KMS-11 (cell line): ENCODE measurements at regions not wholly inside any gene's neighbourhood (a gene's known extent, or its start where the extent isn't known, plus 50 kb on each side); places are given as distances from the start of the nearest gene placed in this dataset.

Source experiments
- H2AFZ ChIP-seq: fragments of 200-600 bp; sonication (generic); 2 replicates; pipeline ENCODE4 v1.6.1; 2016; ENCODE audit warnings: antibody characterized with exemption, mixed run types, low read depth
- H3K27ac ChIP-seq: fragments of 200-600 bp; sonication (generic); 2 replicates; pipeline ENCODE4 v1.6.1; 2016; ENCODE audit warnings: mild to moderate bottlenecking, mixed run types
- H3K27me3 ChIP-seq: fragments of 200-600 bp; sonication (generic); 2 replicates; pipeline ENCODE4 v1.6.1; 2017; ENCODE audit warnings: mild to moderate bottlenecking, low read depth, mixed run types, moderate library complexity; ENCODE audit not compliant: insufficient read depth
- H3K36me3 ChIP-seq: fragments of 200-600 bp; sonication (generic); 2 replicates; pipeline ENCODE4 v1.6.1; 2017; ENCODE audit warnings: mild to moderate bottlenecking, mixed run types; ENCODE audit not compliant: insufficient read depth
- H3K4me1 ChIP-seq: fragments of 200-600 bp; sonication (generic); 2 replicates; pipeline ENCODE4 v1.6.1; 2016; ENCODE audit warnings: mild to moderate bottlenecking, low read depth, mixed run types; ENCODE audit not compliant: poor library complexity, severe bottlenecking
- H3K4me2 ChIP-seq: fragments of 200-600 bp; sonication (generic); 2 replicates; pipeline ENCODE4 v1.7.0; 2016; ENCODE audit warnings: mild to moderate bottlenecking, mixed run types
- H3K4me3 ChIP-seq: fragments of 200-600 bp; sonication (generic); IDR thresholded peaks from 2 replicates; pipeline ENCODE4 v1.6.1; 2017; ENCODE audit warnings: low read depth, low read length, mixed read lengths; ENCODE audit not compliant: insufficient read depth
- H3K79me2 ChIP-seq: fragments of 200-600 bp; sonication (generic); 2 replicates; pipeline ENCODE4 v1.6.1; 2016; ENCODE audit warnings: low read depth, mixed run types; ENCODE audit not compliant: insufficient read depth
- H3K9ac ChIP-seq: fragments of 200-600 bp; sonication (generic); 2 replicates; pipeline ENCODE4 v1.6.1; 2016; ENCODE audit warnings: mild to moderate bottlenecking, mixed run types
- H4K20me1 ChIP-seq: fragments of 200-600 bp; sonication (generic); 2 replicates; pipeline ENCODE4 v1.6.1; 2016; ENCODE audit warnings: mild to moderate bottlenecking, mixed run types; ENCODE audit not compliant: insufficient read depth
- TF ChIP-seq, protein P1 (sequence below): fragments of 200-600 bp; sonication (generic); conservative IDR thresholded peaks from 2 replicates; pipeline ENCODE4 v1.6.1; 2017; ENCODE audit warnings: low read depth, mild to moderate bottlenecking, antibody characterized with exemption, low read length, moderate library complexity, mixed read lengths

GRCh38 chr1:87765681-87766070, 437.0 kb downstream of the LMO4 start:
- no peak overlapping the region for H3K4me2 ChIP-seq
- no peak overlapping the region for H2AFZ ChIP-seq
- H3K27me3 ChIP-seq, result no peaks in the 10 kb centered on the region

GRCh38 chr1:87766737-87767136, 438.1 kb downstream of the LMO4 start:
- Histone ChIP-seq H3K4me3 (no peak overlapping the region), H3K4me2 (no peak overlapping the region), H4K20me1 (no peaks in the 10 kb centered on the region), H3K9ac (no peak overlapping the region), H3K36me3 (no peaks in the 10 kb centered on the region), H3K27ac (no peak overlapping the region), H2AFZ (no peak overlapping the region), H3K27me3 (no peaks in the 10 kb centered on the region), H3K4me1 (no peaks in the 10 kb centered on the region), H3K79me2 (no peaks in the 10 kb centered on the region)
- TF ChIP-seq, protein P1, sequence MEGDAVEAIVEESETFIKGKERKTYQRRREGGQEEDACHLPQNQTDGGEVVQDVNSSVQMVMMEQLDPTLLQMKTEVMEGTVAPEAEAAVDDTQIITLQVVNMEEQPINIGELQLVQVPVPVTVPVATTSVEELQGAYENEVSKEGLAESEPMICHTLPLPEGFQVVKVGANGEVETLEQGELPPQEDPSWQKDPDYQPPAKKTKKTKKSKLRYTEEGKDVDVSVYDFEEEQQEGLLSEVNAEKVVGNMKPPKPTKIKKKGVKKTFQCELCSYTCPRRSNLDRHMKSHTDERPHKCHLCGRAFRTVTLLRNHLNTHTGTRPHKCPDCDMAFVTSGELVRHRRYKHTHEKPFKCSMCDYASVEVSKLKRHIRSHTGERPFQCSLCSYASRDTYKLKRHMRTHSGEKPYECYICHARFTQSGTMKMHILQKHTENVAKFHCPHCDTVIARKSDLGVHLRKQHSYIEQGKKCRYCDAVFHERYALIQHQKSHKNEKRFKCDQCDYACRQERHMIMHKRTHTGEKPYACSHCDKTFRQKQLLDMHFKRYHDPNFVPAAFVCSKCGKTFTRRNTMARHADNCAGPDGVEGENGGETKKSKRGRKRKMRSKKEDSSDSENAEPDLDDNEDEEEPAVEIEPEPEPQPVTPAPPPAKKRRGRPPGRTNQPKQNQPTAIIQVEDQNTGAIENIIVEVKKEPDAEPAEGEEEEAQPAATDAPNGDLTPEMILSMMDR, result no peak

More at GRCh38 chr1:87765681-87766070, 437.0 kb downstream of the LMO4 start:
- Histone ChIP-seq H3K9ac (no peak overlapping the region), H3K79me2 (no peaks in the 10 kb centered on the region), H4K20me1 (no peaks in the 10 kb centered on the region), H3K4me1 (no peaks in the 10 kb centered on the region), H3K27ac (no peak overlapping the region), H3K36me3 (no peaks in the 10 kb centered on the region), H3K4me3 (no peak overlapping the region)
- TF ChIP-seq, protein P1, result no peak

- Histone ChIP-seq H3K4me2 (no peak overlapping the region), H4K20me1 (no peaks in the 10 kb centered on the region), H3K4me3 (no peak overlapping the region), H2AFZ (no peak overlapping the region), H3K4me1 (no peaks in the 10 kb centered on the region), H3K9ac (no peak overlapping the region), H3K79me2 (no peaks in the 10 kb centered on the region), H3K27me3 (no peaks in the 10 kb centered on the region), H3K27ac (no peak overlapping the region), H3K36me3 (no peaks in the 10 kb centered on the region)
- TF ChIP-seq, protein P1, result no peak
Measured at GRCh38 chr1:87778896-87779295, 450.2 kb downstream of the LMO4 start.

- Histone ChIP-seq H3K36me3 (no peaks in the 10 kb centered on the region), H3K79me2 (no peaks in the 10 kb centered on the region), H3K9ac (no peak overlapping the region), H3K4me3 (no peak overlapping the region), H4K20me1 (no peaks in the 10 kb centered on the region), H2AFZ (no peak overlapping the region), H3K27me3 (no peaks in the 10 kb centered on the region), H3K4me1 (no peaks in the 10 kb centered on the region), H3K4me2 (no peak overlapping the region), H3K27ac (no peak overlapping the region)
- TF ChIP-seq, protein P1, result no peak
Measured at GRCh38 chr1:87781554-87781953, 452.9 kb downstream of the LMO4 start.
